ENCODE measurements at regions not wholly inside any gene's neighbourhood (a gene's known extent, or its start where the extent isn't known, plus 50 kb on each side); places are given as distances from the start of the nearest gene placed in this dataset.

DNA sequence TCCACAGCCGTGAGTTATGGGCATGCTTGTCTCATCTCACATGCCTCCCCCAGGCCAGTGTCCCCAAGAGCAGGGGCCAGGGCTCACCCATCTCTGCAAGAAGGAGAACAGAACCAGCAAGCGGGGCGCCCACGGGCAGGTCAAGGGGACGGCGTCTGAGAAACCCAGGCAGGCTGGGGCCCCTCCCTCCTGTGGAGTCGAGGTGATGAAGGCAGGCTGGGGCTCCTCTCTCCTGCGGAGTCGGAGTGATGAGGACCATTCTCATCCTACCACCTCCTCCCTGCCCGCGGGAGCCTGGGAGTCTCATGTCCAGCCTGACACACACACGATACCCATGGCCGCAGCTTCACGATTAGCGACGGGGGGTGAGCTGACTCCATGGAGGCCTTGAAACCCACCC is 141.9 kb downstream of the CTTN start:
- Histone ChIP-seq H2AK5ac (ENCODE audit: insufficient read length, low read length) (no peak overlapping the region), H2BK20ac (ENCODE audit: low read depth, low read length, poor library complexity, severe bottlenecking) (no peak overlapping the region), H4K91ac (ENCODE audit: insufficient read length, low read depth, low read length) (no peak overlapping the region), H3K27me3 (ENCODE audit: insufficient read depth, low read length) (no peaks in the 10 kb centered on the region), H4K5ac (ENCODE audit: insufficient read length, low read depth, low read length) (no peak overlapping the region), H3K23me2 (ENCODE audit: insufficient read length, low read depth, low read length, poor library complexity, severe bottlenecking) (no peaks in the 10 kb centered on the region), H3K18ac (ENCODE audit: insufficient read length, low read depth, low read length) (no peak overlapping the region), H3K56ac (ENCODE audit: insufficient read length, low read depth, low read length) (no peak overlapping the region), H3K9me3 (ENCODE audit: control insufficient read depth, low read depth, low read length) (no peaks in the 10 kb centered on the region), H3K79me2 (ENCODE audit: insufficient read depth, low read length) (no peaks in the 10 kb centered on the region), H3K79me1 (ENCODE audit: insufficient read depth, low read depth, low read length, poor library complexity, severe bottlenecking) (no peaks in the 10 kb centered on the region), H2BK12ac (ENCODE audit: insufficient read length, low read depth, low read length) (no peak overlapping the region), H3K27ac (ENCODE audit: insufficient read length, low read depth, low read length) (no peak overlapping the region), H2BK120ac (ENCODE audit: low read depth, low read length, poor library complexity, severe bottlenecking) (no peak overlapping the region), H3K23ac (ENCODE audit: insufficient read length, low read depth, low read length) (no peak overlapping the region), H3K4ac (ENCODE audit: low read depth, low read length) (no peak overlapping the region), H2BK5ac (ENCODE audit: insufficient read length, low read length) (no peak overlapping the region), H3K4me1 (ENCODE audit: insufficient read depth, low read length) (peaks cover 2% of the 10 kb centered on the region; the same call in 1 of the 2 replicates), H2AFZ (ENCODE audit: low read length) (no peak overlapping the region), H3T11ph (ENCODE audit: low read length) (no peak overlapping the region), H3K4me2 (ENCODE audit: insufficient read depth, insufficient read length, low read length) (no peak overlapping the region), H3K9ac (ENCODE audit: extremely low read depth, insufficient read length, low read length) (no peak overlapping the region), H3K14ac (ENCODE audit: insufficient read depth, low read length) (no peak overlapping the region; the same call in 1 of the 2 replicates), H2BK15ac (ENCODE audit: low read depth, low read length) (no peak overlapping the region), H4K8ac (replicated peaks; ENCODE audit: insufficient read length, low read depth, low read length) (no peak overlapping the region), H4K20me1 (ENCODE audit: control insufficient read depth, insufficient read depth, insufficient read length) (no peaks in the 10 kb centered on the region)
- DNase-seq, result no peak
- peaks cover 3 to 4% of the 10 kb centered on the region in 2 experiments; a peak in 4 of 5 replicates for H3K9me3 Mint-ChIP-seq
- peaks cover 9% of the 10 kb centered on the region in 2 experiments for H3K4me1 Mint-ChIP-seq
- no peaks in the 10 kb centered on the region for H3K27me3 Mint-ChIP-seq (ENCODE audit: low read depth)
- H3K4me3 Mint-ChIP-seq, result no peak overlapping the region
- TF ChIP-seq, protein P1, sequence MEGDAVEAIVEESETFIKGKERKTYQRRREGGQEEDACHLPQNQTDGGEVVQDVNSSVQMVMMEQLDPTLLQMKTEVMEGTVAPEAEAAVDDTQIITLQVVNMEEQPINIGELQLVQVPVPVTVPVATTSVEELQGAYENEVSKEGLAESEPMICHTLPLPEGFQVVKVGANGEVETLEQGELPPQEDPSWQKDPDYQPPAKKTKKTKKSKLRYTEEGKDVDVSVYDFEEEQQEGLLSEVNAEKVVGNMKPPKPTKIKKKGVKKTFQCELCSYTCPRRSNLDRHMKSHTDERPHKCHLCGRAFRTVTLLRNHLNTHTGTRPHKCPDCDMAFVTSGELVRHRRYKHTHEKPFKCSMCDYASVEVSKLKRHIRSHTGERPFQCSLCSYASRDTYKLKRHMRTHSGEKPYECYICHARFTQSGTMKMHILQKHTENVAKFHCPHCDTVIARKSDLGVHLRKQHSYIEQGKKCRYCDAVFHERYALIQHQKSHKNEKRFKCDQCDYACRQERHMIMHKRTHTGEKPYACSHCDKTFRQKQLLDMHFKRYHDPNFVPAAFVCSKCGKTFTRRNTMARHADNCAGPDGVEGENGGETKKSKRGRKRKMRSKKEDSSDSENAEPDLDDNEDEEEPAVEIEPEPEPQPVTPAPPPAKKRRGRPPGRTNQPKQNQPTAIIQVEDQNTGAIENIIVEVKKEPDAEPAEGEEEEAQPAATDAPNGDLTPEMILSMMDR (conservative IDR thresholded peaks at IDR 0.05), result no peak
- peak overlapping the region in 1 of 3 experiments; percentile 84; a peak in 2 of 7 replicates for H3K27ac Mint-ChIP-seq
- H3K36me3 Mint-ChIP-seq (ENCODE audit: insufficient read depth in 1 of 3, low read depth in 3 of 3), result peaks cover 0 to 2% (median 2%) of the 10 kb centered on the region in 3 experiments; a peak in 4 of 7 replicates
- WGBS (ENCODE audit: extremely low coverage, insufficient read length, low lambda C conversion rate), result no CpG with 5 or more reads among the region's 16 CpGs
